Keratinocyte (primary cell): ENCODE measurements at regions not wholly inside any gene's neighbourhood (a gene's known extent, or its start where the extent isn't known, plus 50 kb on each side); places are given as distances from the start of the nearest gene placed in this dataset.

ENCODE experiments used
- CTCF ChIP-seq, 3 experiments: IDR thresholded peaks in 1 of 3; conservative IDR thresholded peaks in 1 of 3; optimal IDR thresholded peaks in 1 of 3; 2 replicates in 2 of 3; 3 replicates in 1 of 3; pipeline versions ENCODE3 to v1.5.1; 2011; ENCODE audit warnings: low read length in 3 of 3, mild to moderate bottlenecking in 3 of 3, moderate library complexity in 2 of 3, control low read depth in 1 of 3, inconsistent platforms in 1 of 3; ENCODE audit not compliant: insufficient read depth in 2 of 3; ENCODE audit errors: extremely low read depth in 1 of 3
- EZH2 ChIP-seq: IDR thresholded peaks from one replicate; pipeline ENCODE4 v1.6.1; 2012; ENCODE audit warnings: inconsistent platforms, mild to moderate bottlenecking, low read length, moderate library complexity

DNA sequence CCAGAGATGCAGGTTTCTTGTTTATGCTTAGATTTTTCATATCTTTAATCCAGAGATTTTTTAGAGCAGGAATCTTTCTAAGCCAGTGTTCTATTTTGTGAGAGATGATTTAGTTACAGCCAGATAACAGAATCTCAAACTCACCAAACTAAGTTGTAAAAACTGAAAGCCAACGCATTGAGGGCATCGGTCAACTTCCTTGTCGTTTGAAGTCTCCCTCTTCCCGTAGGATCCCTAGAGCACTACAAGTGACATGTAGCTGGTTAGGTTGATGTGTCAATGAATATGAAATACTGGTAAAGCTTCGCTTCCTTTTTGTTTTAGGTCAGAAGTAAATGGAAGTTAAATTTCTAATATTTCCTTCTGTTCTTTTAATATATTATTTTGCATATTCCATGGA, 139.6 kb downstream of the YIPF5 start:
- no peak for TF ChIP-seq CTCF (optimal IDR thresholded peaks at IDR 0.05 in 1 of 3, IDR thresholded peaks at IDR 0.05 in 1 of 3, conservative IDR thresholded peaks at IDR 0.05 in 1 of 3; ENCODE audit: extremely low read depth in 1 of 3, insufficient read depth in 2 of 3, low read length in 3 of 3)
- no peak for TF ChIP-seq EZH2
